ENCODE measurements at regions not wholly inside any gene's neighbourhood (a gene's known extent, or its start where the extent isn't known, plus 50 kb on each side); places are given as distances from the start of the nearest gene placed in this dataset.

- TF ChIP-seq CTCF (conservative IDR thresholded peaks at IDR 0.05 in 1 of 2, IDR thresholded peaks at IDR 0.05 in 1 of 2; ENCODE audit: low read depth in 1 of 2, low read length in 2 of 2) (no peak), EZH2 (IDR thresholded peaks at IDR 0.05; ENCODE audit: low read length, missing control alignments) (no peak)
These were observed 1079.3 kb downstream of the EPHA7 start for GRCh38 chr6:92339936-92340640.

All from fibroblast of lung (primary cell).